ENCODE measurements at regions not wholly inside any gene's neighbourhood (a gene's known extent, or its start where the extent isn't known, plus 50 kb on each side); places are given as distances from the start of the nearest gene placed in this dataset.

DNA sequence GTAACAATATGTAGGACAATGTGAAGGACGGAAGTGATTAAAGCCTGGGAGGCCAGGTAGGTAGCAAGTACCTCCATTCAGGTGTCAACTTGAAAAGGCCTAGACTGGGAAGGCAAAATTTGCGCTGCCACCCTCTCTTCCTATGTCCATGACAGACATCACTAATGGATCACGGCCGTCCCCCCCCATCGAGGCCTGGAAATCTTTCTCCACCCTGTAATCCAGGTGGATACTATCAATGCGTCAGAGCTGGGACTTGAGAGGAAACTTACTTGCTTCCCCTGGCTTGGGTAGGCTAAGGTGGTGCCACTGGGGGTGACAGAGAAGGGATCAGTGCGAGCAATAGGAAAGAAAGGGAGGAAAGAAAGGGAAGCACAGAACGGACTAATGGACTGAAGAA is 156.1 kb downstream of the SALL1 start:
- H3K4me1 Mint-ChIP-seq: no peaks in the 10 kb centered on the region
- H3K27me3 Mint-ChIP-seq (ENCODE audit: low read depth in 2 of 2): peaks cover 0 to 4% of the 10 kb centered on the region in 2 donors
- Histone ChIP-seq H3K27ac (ENCODE audit: low read length) (no peak overlapping the region), H3K4me1 (ENCODE audit: control insufficient read depth, insufficient read depth, low read length) (no peaks in the 10 kb centered on the region), H3K4me3 (ENCODE audit: low read length) (no peak overlapping the region), H3K27me3 (ENCODE audit: control insufficient read depth, insufficient read depth, low read length) (no peaks in the 10 kb centered on the region), H3K9me3 (ENCODE audit: control insufficient read depth, insufficient read depth, low read length) (no peaks in the 10 kb centered on the region), H3K36me3 (ENCODE audit: control insufficient read depth, insufficient read depth, low read length) (no peaks in the 10 kb centered on the region)
- no peak overlapping the region for H3K27ac Mint-ChIP-seq
- TF ChIP-seq, protein P1, sequence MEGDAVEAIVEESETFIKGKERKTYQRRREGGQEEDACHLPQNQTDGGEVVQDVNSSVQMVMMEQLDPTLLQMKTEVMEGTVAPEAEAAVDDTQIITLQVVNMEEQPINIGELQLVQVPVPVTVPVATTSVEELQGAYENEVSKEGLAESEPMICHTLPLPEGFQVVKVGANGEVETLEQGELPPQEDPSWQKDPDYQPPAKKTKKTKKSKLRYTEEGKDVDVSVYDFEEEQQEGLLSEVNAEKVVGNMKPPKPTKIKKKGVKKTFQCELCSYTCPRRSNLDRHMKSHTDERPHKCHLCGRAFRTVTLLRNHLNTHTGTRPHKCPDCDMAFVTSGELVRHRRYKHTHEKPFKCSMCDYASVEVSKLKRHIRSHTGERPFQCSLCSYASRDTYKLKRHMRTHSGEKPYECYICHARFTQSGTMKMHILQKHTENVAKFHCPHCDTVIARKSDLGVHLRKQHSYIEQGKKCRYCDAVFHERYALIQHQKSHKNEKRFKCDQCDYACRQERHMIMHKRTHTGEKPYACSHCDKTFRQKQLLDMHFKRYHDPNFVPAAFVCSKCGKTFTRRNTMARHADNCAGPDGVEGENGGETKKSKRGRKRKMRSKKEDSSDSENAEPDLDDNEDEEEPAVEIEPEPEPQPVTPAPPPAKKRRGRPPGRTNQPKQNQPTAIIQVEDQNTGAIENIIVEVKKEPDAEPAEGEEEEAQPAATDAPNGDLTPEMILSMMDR (IDR thresholded peaks at IDR 0.05): no peak
- intact Hi-C loops (cut with micrococcal nuclease): no loop called here
- WGBS (ENCODE audit: insufficient coverage): 90% methylated on average over 8 of the region's 8 CpGs
- DNase-seq: no peak
- H3K4me3 Mint-ChIP-seq: no peak overlapping the region
- ATAC-seq: no peak
- H3K9me3 Mint-ChIP-seq: no peaks in the 10 kb centered on the region
- H3K36me3 Mint-ChIP-seq: no peaks in the 10 kb centered on the region

GRCh38 chr16:50992350-50993032 is 158.6 kb downstream of the SALL1 start:
- Mint-ChIP-seq H3K36me3 (no peaks in the 10 kb centered on the region), H3K9me3 (no peaks in the 10 kb centered on the region), H3K4me1 (no peaks in the 10 kb centered on the region), H3K4me3 (no peak overlapping the region), H3K27me3 (ENCODE audit: low read depth in 2 of 2) (peaks cover 0 to 8% of the 10 kb centered on the region in 2 donors), H3K27ac (no peak overlapping the region)
- Histone ChIP-seq H3K36me3 (ENCODE audit: control insufficient read depth, insufficient read depth, low read length) (no peaks in the 10 kb centered on the region), H3K27ac (ENCODE audit: low read length) (no peak overlapping the region), H3K9me3 (ENCODE audit: control insufficient read depth, insufficient read depth, low read length) (no peaks in the 10 kb centered on the region), H3K4me1 (ENCODE audit: control insufficient read depth, insufficient read depth, low read length) (no peaks in the 10 kb centered on the region), H3K27me3 (ENCODE audit: control insufficient read depth, insufficient read depth, low read length) (no peaks in the 10 kb centered on the region), H3K4me3 (ENCODE audit: low read length) (no peak overlapping the region)
- TF ChIP-seq, protein P1 (IDR thresholded peaks at IDR 0.05): no peak
- DNase-seq (no peak), ATAC-seq (no peak)
- 93% methylated on average over 18 of the region's 18 CpGs for WGBS (ENCODE audit: insufficient coverage)
- intact Hi-C loops (cut with micrococcal nuclease): no loop called here

- no peak overlapping the region for H3K4me3 Mint-ChIP-seq
- no peak overlapping the region for H3K4me3 ChIP-seq (ENCODE audit: low read length)
- H3K4me1 Mint-ChIP-seq: no peaks in the 10 kb centered on the region
- ATAC-seq (no peak), DNase-seq (no peak)
- H3K36me3 Mint-ChIP-seq: no peaks in the 10 kb centered on the region
- H3K27me3 Mint-ChIP-seq (ENCODE audit: low read depth in 2 of 2): peaks cover 0 to 8% of the 10 kb centered on the region in 2 donors
- no peaks in the 10 kb centered on the region for H3K9me3 ChIP-seq (ENCODE audit: control insufficient read depth, insufficient read depth, low read length)
- no peaks in the 10 kb centered on the region for H3K27me3 ChIP-seq (ENCODE audit: control insufficient read depth, insufficient read depth, low read length)
- no peaks in the 10 kb centered on the region for H3K4me1 ChIP-seq (ENCODE audit: control insufficient read depth, insufficient read depth, low read length)
- WGBS (ENCODE audit: insufficient coverage): 88% methylated on average over 13 of the region's 13 CpGs
- no peak overlapping the region for H3K27ac ChIP-seq (ENCODE audit: low read length)
- H3K27ac Mint-ChIP-seq: no peak overlapping the region
- H3K9me3 Mint-ChIP-seq: no peaks in the 10 kb centered on the region
- TF ChIP-seq, protein P1 (IDR thresholded peaks at IDR 0.05): no peak
- H3K36me3 ChIP-seq (ENCODE audit: control insufficient read depth, insufficient read depth, low read length): no peaks in the 10 kb centered on the region
- intact Hi-C loops (cut with micrococcal nuclease): no loop called here
These were observed 159.6 kb downstream of the SALL1 start for GRCh38 chr16:50991436-50991835.

DNA sequence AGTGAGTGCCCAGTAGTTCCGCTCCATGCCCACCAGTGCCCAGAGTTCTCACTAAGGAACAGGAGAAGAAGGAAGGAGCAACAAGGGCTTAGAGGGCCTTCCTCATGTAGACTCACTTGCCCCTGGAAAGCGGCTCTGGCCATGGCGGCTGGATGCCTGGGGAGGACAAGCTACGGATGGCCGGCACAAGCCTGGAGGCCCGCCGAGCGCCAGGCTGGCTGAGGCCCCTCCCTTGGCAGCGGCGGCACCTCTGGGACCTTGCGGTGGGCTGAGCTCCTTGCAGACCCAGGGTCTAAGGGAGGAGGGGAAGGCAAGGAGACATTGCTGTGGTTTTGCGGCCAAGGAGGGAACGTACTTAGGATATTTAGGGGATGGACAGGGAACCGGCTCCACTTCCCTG is 160.1 kb downstream of the SALL1 start:
- H3K27ac ChIP-seq (ENCODE audit: low read length): no peak overlapping the region
- H3K4me1 ChIP-seq (ENCODE audit: control insufficient read depth, insufficient read depth, low read length): no peaks in the 10 kb centered on the region
- Mint-ChIP-seq H3K4me1 (no peaks in the 10 kb centered on the region), H3K9me3 (no peaks in the 10 kb centered on the region), H3K36me3 (no peaks in the 10 kb centered on the region), H3K4me3 (no peak overlapping the region), H3K27ac (no peak overlapping the region), H3K27me3 (ENCODE audit: low read depth in 2 of 2) (peaks cover 0 to 8% of the 10 kb centered on the region in 2 donors)
- no peaks in the 10 kb centered on the region for H3K27me3 ChIP-seq (ENCODE audit: control insufficient read depth, insufficient read depth, low read length)
- 94% methylated on average over 14 of the region's 14 CpGs for WGBS (ENCODE audit: insufficient coverage)
- intact Hi-C loops (cut with micrococcal nuclease): no loop called here
- no peak overlapping the region for H3K4me3 ChIP-seq (ENCODE audit: low read length)
- ATAC-seq (no peak), DNase-seq (no peak)
- no peaks in the 10 kb centered on the region for H3K9me3 ChIP-seq (ENCODE audit: control insufficient read depth, insufficient read depth, low read length)
- TF ChIP-seq, protein P1 (IDR thresholded peaks at IDR 0.05): no peak
- no peaks in the 10 kb centered on the region for H3K36me3 ChIP-seq (ENCODE audit: control insufficient read depth, insufficient read depth, low read length)
